Renal cortex interstitium (tissue), 11 donors: ENCODE measurements at regions not wholly inside any gene's neighbourhood (a gene's known extent, or its start where the extent isn't known, plus 50 kb on each side); places are given as distances from the start of the nearest gene placed in this dataset.
"Not testable (repeated sequence)": the region's sequence is repeated elsewhere in the genome, so short reads cannot be mapped to it uniquely, and the experiment has no call there.

ENCODE experiments used
- DNase-seq, 11 donors: peaks; one replicate each; pipeline ENCODE4 v3.0.0-alpha.2; 2013; ENCODE audit warnings: low read depth in 9 of 11, low spot score in 4 of 11; ENCODE audit errors: extremely low read depth in 1 of 11

DNA sequence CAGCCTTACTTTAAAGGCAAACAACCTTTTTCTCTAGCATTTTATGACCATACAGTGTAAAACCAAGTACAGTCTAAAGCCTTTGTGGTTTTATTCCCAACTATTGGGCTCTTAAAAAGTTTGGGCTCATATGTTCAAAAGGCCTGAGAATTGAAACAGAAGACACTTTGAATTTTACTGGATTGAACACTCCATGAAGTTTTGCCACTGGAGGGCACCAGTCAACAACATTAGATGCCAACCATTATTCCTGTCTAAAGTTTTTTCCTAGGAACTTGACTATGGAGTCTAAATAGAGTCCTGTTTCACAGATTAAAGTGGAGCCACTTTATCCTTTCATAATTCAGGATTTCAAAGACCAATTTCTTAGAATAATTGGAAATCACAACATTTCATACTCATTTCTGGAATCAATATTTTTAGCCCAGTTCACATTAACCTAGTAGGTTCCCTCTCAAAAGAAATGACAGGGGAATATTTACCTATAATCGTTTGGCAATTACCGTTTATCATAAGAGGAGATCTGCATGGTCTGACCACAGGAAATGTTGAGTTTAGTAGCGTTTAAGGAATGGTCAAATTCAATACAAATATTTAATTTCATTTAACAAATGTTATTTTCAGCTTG, 244.1 kb upstream of the PDZRN3 start:
- peak in 9 of 11 donors; percentile 18 to 54 (median 39) for DNase-seq

DNA sequence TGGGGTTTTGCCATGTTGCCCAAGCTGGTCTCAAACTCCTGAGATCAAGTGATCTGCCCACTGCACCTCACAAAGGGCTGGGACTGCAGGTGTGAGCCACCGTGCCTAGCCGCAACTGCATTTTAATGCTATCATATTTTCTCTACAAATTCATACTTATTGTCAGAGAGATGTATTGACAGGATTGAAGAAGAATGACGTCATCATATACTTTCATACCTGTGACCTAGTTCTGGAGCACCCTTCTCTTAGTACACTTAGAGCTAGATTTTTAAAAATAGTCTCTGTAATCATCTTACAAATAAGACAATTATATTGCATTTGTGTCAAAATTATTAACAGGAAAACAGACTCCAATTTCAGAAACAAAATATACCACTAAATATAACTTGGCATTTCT, 242.8 kb upstream of the PDZRN3 start:
- DNase-seq = no peak

DNA sequence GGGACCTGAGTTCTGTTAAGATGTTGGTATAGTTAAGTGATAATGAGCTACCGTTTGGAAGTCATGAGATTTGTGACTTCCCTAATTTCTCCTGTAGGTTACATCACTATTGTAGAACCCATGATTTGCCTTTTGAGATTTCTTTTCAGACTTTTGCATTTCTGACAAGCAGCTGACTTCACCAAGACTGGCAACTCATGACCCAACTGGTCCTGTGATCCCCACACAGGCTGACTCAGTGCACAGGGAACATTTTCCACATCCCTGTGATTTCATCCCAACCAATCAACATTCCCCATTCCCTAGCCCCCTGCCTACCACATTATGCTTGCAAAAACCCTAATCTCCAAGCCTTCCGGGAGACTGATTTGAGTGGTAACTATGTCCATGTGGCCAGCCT, 242.1 kb upstream of the PDZRN3 start:
- no peak for DNase-seq

DNA sequence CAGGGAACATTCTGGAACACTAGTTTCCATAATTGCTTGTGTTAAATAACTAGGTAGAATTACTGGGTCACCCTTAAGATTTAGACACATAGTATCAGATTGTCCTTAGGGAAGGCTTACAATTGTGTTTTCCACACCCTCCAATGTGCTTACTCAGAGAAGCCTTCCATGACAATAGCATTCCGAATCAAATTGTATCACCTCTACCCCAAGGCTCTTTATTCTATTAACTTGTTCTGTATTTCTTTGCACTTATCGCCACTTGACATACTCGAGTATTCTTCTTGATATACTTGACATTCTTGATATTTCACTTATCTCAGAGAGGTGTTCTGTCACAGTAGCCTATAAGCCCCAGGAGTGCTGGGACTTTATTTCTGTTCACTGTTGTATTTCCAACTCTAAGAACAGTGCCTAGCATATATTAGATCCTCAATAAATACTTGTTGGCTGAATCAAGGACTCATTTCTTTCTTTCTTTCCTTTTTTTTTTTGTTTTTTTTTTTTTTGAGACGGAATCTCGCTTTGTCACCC, 238.9 kb upstream of the PDZRN3 start:
- DNase-seq = no peak

DNA sequence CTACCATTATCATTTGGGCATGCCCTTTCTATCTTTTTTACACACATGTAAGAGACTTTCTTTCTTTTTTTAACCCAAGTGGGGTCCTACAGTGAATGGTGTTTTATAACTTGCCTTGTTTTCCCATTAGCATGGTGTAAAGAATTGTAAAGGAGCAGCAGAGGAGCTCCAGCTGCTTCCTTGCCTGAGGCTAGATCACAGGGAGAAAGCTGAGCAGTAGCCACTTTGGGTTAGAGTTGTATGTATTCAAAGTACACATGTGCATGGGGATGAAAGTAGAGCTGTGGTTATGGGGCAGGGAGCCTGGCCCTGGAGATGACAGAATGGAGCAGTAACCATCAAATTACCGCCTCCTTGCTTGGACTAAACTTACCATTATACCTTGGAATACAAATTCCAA, 231.1 kb upstream of the PDZRN3 start:
- DNase-seq = no peak

DNA sequence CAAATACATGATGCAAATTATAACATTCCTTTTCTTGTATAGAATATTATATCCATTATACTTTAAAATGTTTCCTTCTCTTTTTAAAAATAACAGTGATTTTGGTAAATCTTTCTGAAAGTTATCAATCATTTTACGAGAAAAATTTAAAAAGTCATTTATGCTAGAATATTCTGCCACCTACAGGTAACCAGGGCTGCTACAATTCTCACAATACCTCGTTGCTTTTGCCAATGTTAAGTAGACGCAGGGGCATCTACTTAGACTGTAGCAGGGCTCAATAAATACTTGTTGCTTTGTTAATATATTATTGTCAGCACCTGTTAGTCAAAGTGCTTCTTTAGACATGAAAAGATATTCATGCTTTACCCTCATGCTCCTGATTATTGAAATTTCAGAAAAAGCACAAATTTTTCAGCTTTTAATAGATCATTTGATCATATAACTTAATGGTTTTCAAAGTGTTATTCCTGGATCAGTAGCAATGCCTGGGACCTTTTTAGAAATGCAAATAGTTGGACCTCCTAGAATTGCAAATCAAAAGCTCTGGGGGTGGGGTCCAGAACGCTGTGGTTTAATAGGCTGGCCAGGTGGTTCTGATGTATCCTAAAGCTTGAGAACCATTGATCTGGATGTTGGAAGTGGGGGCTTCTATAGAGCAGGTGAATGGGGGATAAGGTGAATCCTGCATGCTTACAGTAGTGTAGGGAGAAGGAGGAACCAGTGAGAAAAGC, 223.6 kb upstream of the PDZRN3 start:
- DNase-seq = no peak

DNA sequence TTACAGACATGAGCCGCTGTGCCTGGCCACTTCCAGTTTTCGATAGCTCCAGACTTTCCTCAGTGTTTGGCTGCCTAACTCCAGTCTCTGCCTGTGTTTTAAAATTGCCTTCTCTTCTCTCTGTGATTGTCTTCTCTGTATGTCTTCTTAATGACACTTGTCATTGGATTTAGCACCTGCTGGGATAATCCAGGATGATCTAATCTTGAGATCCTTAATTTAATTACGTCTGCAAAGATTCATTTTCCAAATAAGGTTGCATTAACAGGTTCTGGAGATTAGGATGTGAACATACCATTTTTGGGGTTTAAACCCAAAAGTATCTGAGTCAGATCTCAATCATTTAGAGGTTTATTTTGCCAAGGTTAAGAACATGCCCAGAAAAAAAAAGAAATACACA, 222.2 kb upstream of the PDZRN3 start:
- DNase-seq = no peak

DNA sequence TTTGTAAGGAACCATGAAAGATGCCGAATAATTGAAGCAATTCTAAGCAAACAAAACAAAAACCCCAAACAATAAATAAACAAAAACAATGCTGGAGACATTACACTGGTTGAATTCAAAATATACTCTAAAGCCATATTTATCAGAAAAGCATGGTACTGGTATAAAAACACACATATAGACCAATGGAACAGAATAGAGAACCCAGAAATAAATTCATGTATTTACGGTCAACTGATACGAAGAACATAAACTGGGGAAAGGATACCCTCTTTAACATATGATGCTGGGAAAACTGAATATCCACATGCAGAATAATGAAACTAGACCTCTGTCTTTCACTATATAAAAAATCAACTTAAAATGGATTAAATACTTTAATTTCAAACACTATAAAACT, 214.3 kb upstream of the PDZRN3 start:
- DNase-seq = no peak

DNA sequence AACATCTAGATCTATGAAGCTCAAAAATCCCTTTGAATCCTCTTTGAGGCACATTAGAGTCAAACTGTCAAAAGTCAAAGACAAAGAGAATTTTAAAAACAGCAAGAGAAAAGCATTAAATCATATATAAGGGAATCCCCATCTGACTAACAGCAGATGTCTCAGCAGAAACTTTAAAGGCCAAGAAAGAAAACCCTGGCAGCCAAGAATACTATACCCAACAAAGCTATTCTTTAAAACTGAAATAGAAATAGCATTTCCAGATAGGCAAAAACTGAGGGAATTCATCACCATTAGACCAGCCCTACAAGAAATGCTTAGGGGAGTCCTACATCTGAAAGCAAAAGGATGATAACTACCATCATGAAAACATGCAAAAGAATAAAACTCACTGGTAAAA, 211.2 kb upstream of the PDZRN3 start:
- DNase-seq = no peak

DNA sequence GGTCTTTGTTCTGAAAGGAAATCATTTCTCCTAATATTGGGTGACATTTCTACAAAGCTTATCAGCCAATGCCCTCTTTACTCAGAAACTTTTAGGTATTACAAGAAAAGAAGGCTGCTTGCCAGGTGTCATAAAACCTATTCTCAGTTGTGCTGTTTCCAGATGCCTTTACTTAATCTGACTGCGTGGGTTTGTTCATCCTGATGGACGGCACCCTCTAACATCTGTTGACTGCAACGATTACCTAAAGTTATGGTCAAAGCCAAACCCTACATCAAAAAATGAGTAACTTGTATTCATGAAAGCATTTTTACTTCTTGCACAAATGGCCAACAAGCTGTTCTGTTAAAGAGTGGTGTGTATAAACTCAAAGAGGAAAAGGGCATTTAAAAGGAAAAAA, 207.7 kb upstream of the PDZRN3 start:
- DNase-seq = no peak

DNA sequence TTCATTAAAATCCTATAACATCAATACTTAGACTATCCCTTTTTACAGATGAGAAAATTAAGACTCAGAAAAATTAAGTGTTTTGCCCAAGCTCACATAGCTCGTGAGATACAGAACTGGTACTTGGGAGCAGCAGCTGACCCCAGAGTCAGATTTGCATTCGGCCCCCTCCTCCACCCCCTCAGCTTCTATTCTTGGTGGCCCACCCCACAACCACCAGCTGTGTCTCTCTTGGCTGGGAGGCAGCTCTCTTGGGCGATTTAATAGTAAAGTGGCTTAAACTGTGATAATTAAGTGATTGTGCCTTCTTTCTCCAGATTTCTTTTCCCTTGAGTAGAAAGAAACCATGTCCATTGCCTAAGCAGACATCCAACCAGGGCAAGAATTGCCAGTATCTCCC, 203.6 kb upstream of the PDZRN3 start:
- DNase-seq = no peak

DNA sequence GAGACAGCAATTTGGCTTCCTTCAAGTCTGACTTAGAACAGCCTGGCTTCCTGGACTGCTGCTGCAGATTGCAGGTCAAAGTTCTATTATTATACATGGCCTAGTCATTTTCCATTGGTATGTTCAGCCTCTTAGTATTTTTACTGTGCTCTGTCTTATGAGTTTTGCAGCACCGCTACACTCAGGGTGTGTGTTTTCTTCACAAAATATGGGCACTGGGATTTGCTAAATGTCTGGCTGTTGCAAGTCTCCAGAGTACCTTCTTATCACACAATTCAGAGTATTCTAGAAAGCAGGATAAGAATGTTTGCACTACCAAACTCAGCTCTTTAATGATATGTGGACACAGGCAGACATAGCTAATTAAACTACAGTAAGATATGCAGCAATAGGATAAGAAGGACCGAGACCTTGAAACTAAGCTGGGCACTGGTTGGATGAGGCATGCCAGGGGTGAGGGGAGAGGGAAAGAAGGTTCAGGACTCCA, 203.0 kb upstream of the PDZRN3 start:
- DNase-seq = no peak

DNA sequence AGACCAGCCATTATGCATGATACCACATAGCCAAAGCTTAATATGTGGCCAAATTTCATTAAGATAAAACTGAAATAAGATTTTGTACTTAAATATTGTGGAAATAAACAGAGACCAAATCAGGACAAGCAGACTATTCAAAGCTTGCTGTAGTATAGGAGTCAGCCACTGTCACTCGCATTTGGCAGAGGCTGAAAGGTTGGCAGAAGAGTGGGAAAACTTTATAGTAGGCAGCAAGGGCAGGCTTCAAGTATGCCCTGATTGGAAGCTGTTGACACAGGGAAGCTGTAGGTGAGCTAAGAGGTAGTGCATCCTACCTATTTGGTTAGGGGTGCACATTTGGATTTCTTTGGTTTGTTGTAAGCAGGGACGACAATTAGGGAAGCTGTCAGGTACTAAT, 202.5 kb upstream of the PDZRN3 start:
- DNase-seq = no peak

DNA sequence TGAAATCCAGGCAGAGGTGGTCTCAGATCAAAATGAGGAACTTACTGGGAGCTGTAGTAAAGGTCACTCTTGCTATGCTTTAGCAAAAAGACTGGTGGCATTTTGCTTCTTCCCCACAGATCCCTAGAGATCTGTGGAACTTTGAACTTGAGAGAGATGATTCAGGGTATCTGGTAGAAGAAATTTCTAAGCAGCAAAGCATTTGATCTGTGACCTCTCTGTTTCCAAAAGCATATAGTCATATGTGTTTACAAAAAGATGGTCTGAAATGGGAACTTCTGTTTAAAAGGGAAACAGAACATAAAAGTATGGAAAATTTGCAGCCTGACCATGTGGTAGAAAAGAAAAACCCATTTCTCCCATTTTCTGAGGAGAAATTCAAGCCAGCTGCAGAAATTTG, 196.2 kb upstream of the PDZRN3 start:
- DNase-seq = not testable (repeated sequence)

DNA sequence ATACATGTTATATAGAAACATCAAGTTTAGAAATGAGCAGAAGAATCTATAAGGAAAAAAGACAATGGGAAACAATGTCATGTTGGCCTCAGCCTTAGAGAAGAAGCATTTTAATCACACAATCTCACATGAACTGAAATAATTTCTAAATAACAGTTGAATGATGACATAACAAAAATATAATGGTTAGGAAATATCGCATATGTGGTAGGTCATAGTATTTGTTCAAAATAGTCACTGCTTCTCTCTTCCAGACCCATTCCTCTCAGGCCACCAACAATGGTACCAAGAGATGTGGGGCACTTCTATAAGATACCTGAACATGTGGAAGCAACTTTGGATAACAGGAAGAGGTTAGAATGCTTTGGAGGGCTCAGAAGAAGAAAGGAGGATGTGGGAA, 195.7 kb upstream of the PDZRN3 start:
- DNase-seq = no peak

DNA sequence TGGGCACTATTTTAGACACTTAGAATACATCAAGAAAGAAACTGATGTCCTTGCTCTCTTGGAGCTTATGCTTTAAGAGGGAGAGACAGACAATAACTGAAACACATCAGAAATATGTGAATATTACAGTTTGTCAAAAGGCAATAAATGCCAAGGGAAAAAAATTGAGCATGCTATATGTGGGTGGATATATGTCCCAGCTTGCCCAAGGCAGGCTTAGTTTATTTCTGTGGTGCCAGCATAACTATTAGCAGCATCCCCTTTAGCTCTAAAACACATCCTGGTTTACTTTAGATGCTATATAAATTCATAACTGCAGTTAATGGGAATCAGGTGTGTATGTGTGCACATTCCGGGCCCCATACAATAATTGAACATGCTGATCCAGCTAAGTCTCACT, 191.2 kb upstream of the PDZRN3 start:
- no peak for DNase-seq

DNA sequence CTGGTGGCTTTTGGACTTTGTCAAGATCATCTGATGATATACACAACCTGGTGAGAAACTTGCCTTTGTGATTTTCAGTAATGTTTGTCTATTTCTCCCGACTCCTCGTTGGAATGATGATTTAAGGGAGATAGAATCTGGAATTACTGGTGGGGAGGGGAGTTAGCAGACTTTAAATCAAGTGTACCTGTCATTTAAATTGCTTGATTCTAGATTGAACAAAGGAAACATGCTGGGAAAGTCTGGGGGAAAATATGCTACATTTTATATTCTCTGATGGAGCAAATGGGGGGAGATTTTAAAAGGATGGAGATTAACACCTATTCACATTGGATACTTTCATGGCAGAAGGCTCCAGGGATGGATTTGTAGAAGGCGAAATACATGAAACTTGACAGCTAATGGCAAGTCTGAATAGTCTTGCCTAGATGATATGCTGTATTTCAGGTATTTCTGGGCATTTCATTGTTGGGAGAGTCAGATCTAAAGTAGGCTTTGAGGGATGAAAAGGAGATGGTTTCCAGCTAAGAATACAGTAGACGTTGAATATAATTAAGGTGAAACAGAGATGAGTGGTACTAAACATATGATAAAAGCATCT, 189.1 kb upstream of the PDZRN3 start:
- DNase-seq = no peak

DNA sequence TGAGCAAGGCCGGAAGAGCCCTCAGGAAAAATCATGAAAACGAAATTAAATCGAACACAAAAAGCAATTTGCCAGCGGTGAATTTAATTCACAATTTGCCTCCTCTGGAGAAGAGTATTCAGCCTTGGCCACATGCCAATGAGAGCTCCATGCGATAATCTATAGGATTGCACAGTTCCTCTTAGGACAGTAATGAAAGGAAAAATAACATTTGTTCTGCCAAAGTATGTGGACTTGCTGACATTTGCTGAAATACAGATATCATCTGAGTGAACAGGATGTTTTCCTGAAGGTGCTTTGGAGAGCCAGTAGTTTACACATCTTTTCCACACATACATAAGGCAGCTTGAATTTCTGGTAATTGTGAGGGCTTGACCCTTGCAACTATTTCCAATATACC, 188.6 kb upstream of the PDZRN3 start:
- DNase-seq = peak in 1 of 11 donors; percentile 14

DNA sequence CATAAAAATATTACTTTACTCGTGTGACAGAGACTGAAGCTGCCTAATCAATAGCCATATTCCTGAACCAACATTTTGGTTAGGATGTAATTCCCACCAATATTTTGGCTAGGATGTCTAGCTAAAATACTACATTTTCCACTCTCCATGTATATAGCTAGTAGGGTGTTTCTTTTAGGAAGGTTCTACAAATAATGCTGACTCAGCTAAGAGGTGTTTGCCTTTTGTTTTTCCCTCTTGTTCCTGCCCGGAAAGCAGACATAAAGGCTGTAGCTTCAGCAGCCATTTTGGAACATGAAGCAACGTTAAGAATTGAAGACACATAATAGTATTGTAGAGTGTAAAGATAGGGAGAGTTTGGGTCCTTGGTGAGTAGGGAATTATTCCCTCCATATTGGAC, 187.3 kb upstream of the PDZRN3 start:
- no peak for DNase-seq

DNA sequence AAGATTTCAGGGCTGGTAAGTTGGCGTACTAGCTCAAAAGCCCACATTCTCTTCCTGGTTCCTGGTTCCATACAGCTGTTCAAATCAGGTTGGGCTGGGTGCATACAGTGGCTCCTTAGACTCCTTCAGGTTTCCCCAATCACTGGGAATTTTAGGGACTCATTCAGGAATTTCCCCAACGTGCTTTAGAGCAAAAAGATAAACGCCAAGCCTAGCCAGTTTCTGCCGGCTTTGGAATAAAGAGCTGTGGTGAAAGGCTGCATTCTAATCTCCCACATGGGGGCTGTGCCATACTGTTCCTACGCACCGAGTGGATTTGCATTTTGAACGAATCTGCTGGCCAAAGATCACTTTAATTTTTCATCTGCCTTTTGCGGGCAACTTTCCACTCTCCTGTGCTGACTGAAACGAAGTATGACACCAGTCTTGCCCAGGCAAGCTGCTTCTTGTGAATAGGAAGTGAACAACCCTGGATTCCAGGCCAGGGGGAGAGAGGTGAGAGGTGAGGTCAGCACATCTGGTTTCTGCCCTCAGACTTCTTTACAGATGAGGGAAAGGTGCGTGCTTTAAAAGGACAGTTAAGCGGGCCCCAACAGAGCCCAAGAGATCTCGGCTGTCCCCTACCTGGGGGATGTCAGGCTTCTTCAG, 184.2 kb upstream of the PDZRN3 start:
- no peak for DNase-seq
